H7 (cell line): ENCODE measurements at regions not wholly inside any gene's neighbourhood (a gene's known extent, or its start where the extent isn't known, plus 50 kb on each side); places are given as distances from the start of the nearest gene placed in this dataset.

Source experiments
- DNase-seq: peaks from one replicate; pipeline ENCODE4 v3.0.0; 2012
- H3K27me3 ChIP-seq: 2 replicates; pipeline ENCODE4 v1.6.0; 2011; ENCODE audit warnings: mild to moderate bottlenecking, low read length; ENCODE audit not compliant: control insufficient read depth, insufficient read depth
- H3K36me3 ChIP-seq: replicated peaks from 2 replicates; pipeline ENCODE4 v1.5.1; 2011; ENCODE audit warnings: low read length; ENCODE audit not compliant: control insufficient read depth, insufficient read depth
- H3K4me3 ChIP-seq: 2 replicates; pipeline ENCODE4 v1.5.1; 2011; ENCODE audit warnings: low read depth, mild to moderate bottlenecking, control low read depth, low read length, moderate library complexity; ENCODE audit not compliant: insufficient read depth

GRCh38 chr11:114915871-114916805, 237.8 kb downstream of the NXPE2 start:
- H3K36me3 ChIP-seq: no peaks in the 10 kb centered on the region

GRCh38 chr11:114918286-114918685, 240.0 kb downstream of the NXPE2 start:
- Histone ChIP-seq H3K27me3 (no peaks in the 10 kb centered on the region), H3K4me3 (no peak overlapping the region), H3K36me3 (no peaks in the 10 kb centered on the region)
- DNase-seq: no peak

More at GRCh38 chr11:114915871-114916805, 237.8 kb downstream of the NXPE2 start:
- no peak overlapping the region for H3K4me3 ChIP-seq
- no peaks in the 10 kb centered on the region for H3K27me3 ChIP-seq
- DNase-seq: no peak

GRCh38 chr11:114921697-114922096, 243.4 kb downstream of the NXPE2 start:
- DNase-seq: no peak
- Histone ChIP-seq H3K27me3 (no peaks in the 10 kb centered on the region), H3K36me3 (no peaks in the 10 kb centered on the region), H3K4me3 (no peak overlapping the region)

GRCh38 chr11:114924042-114924441, 245.7 kb downstream of the NXPE2 start:
- DNase-seq: no peak
- H3K27me3 ChIP-seq: no peaks in the 10 kb centered on the region
- H3K4me3 ChIP-seq: no peak overlapping the region
- no peaks in the 10 kb centered on the region for H3K36me3 ChIP-seq

- H3K4me3 ChIP-seq: no peak overlapping the region
- no peaks in the 10 kb centered on the region for H3K27me3 ChIP-seq
- no peak for DNase-seq
- H3K36me3 ChIP-seq: no peaks in the 10 kb centered on the region
These were observed 247.3 kb downstream of the NXPE2 start for GRCh38 chr11:114925591-114925990.

GRCh38 chr11:114928260-114928870, 250.0 kb downstream of the NXPE2 start:
- no peak for DNase-seq
- no peaks in the 10 kb centered on the region for H3K27me3 ChIP-seq
- H3K4me3 ChIP-seq: no peak overlapping the region
- no peaks in the 10 kb centered on the region for H3K36me3 ChIP-seq

GRCh38 chr11:114929351-114930000, 251.1 kb downstream of the NXPE2 start:
- DNase-seq: peak; percentile 13
- H3K4me3 ChIP-seq: no peak overlapping the region
- H3K36me3 ChIP-seq: no peaks in the 10 kb centered on the region
- H3K27me3 ChIP-seq: no peaks in the 10 kb centered on the region

- no peaks in the 10 kb centered on the region for H3K27me3 ChIP-seq
- no peak for DNase-seq
- H3K36me3 ChIP-seq: no peaks in the 10 kb centered on the region
- H3K4me3 ChIP-seq: no peak overlapping the region
These were observed 260.5 kb downstream of the NXPE2 start for GRCh38 chr11:114938799-114939198.

- Histone ChIP-seq H3K4me3 (no peak overlapping the region), H3K36me3 (no peaks in the 10 kb centered on the region), H3K27me3 (no peaks in the 10 kb centered on the region)
- DNase-seq: no peak
These were observed 263.9 kb downstream of the NXPE2 start for GRCh38 chr11:114942207-114942606.

GRCh38 chr11:114949614-114950351, 271.5 kb downstream of the NXPE2 start:
- Histone ChIP-seq H3K4me3 (no peak overlapping the region), H3K36me3 (no peaks in the 10 kb centered on the region), H3K27me3 (no peaks in the 10 kb centered on the region)
- no peak for DNase-seq

- peak; percentile 41 for DNase-seq
- no peaks in the 10 kb centered on the region for H3K27me3 ChIP-seq
- no peak overlapping the region for H3K4me3 ChIP-seq
- H3K36me3 ChIP-seq: no peaks in the 10 kb centered on the region
These were observed 274.7 kb downstream of the NXPE2 start for GRCh38 chr11:114953039-114953438.

GRCh38 chr11:114955923-114956322, 277.6 kb downstream of the NXPE2 start:
- Histone ChIP-seq H3K4me3 (no peak overlapping the region), H3K36me3 (no peaks in the 10 kb centered on the region), H3K27me3 (no peaks in the 10 kb centered on the region)
- no peak for DNase-seq

- no peaks in the 10 kb centered on the region for H3K27me3 ChIP-seq
- H3K4me3 ChIP-seq: no peak overlapping the region
- no peak for DNase-seq
- H3K36me3 ChIP-seq: no peaks in the 10 kb centered on the region
These were observed 278.2 kb downstream of the NXPE2 start for GRCh38 chr11:114956566-114956965.

- H3K27me3 ChIP-seq: no peaks in the 10 kb centered on the region
- H3K36me3 ChIP-seq: no peaks in the 10 kb centered on the region
- no peak overlapping the region for H3K4me3 ChIP-seq
- no peak for DNase-seq
These were observed 281.7 kb downstream of the NXPE2 start for GRCh38 chr11:114959953-114960505.
